ENCODE measurements at regions not wholly inside any gene's neighbourhood (a gene's known extent, or its start where the extent isn't known, plus 50 kb on each side); places are given as distances from the start of the nearest gene placed in this dataset.
A peak's percentile ranks its signal among the peaks of the same experiment; 100 is the strongest.

DNA sequence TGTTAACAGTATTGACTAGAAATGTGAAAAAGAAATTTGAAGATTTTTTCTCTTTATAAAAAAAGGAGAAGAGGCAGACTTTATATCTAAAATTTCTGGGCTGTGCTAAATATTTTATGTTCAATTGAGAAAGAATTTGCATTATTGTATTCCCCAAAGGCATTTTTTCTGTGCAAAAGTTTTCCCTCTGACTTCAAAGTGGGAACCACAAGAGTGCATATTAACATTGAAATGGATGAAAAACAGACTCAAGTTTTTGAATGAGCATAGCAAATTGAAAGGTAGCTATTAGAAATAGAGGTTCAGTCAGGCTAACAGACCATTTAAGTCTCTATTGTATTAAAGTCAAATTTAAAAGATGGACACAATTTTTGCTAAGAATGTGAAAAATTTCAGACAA lies 95.2 kb downstream of the RASSF9 start:
- no peak overlapping the region for H3K4me3 ChIP-seq (replicated peaks in 1 of 3; ENCODE audit: insufficient read depth in 1 of 3, low read depth in 1 of 3, low read length in 3 of 3)
- dilution Hi-C loops (cut with MboI; ENCODE audit: extremely low pct_ligation_motif_present, low sequenced_read_pairs): no loop called here
- peaks cover 11% of the 10 kb centered on the region for H3K4me1 ChIP-seq (ENCODE audit: control insufficient read depth, extremely low read depth, insufficient read depth, low read length)
- H4K20me1 ChIP-seq (replicated peaks; ENCODE audit: control insufficient read depth, extremely low read depth, insufficient read depth, low read length): no peaks in the 10 kb centered on the region
- no peak for DNase-seq (ENCODE audit: low read depth, low spot score)
- intact Hi-C loops (cut with micrococcal nuclease): no loop called here
- H3K9ac ChIP-seq (replicated peaks; ENCODE audit: extremely low read depth, insufficient read depth, low read length): no peak overlapping the region
- no peaks in the 10 kb centered on the region for H3K27me3 ChIP-seq (ENCODE audit: control insufficient read depth in 2 of 2, insufficient read depth in 2 of 2, low read length in 2 of 2)
- BruUV-seq (replicated peaks): no TSS peak
- CTCF ChIA-PET: interaction anchor here (1.0 to 1.8 kb wide), 4 partner anchors 9 to 126 kb away, joined by 3 to 4 read pairs (median 4); no protein-coding TSS in a partner anchor
- H3K79me2 ChIP-seq (ENCODE audit: control insufficient read depth, insufficient read depth, low read length): no peaks in the 10 kb centered on the region
- no peak overlapping the region for H3K27ac ChIP-seq (ENCODE audit: insufficient read depth, low read depth, low read length)
- POLR2A ChIA-PET: no interaction called here
- FAIRE-seq: no peak
- no peak for TF ChIP-seq CTCF (IDR thresholded peaks at IDR 0.05; ENCODE audit: extremely low read depth in 1 of 2, insufficient read depth in 1 of 2, low read depth in 1 of 2, low read length in 2 of 2)
- no peak for TF ChIP-seq EZH2 (IDR thresholded peaks at IDR 0.05; ENCODE audit: borderline replicate concordance, low read depth, low read length, severe bottlenecking)
- TF ChIP-seq POLR2A (IDR thresholded peaks at IDR 0.05; ENCODE audit: low read depth, low read length): no peak
- TF ChIP-seq POLR2AphosphoS5 (IDR thresholded peaks at IDR 0.05; ENCODE audit: insufficient read depth, low read depth, low read length): no peak
- TF ChIP-seq FOS (IDR thresholded peaks at IDR 0.05; ENCODE audit: borderline replicate concordance, insufficient read depth, low read length): no peak
- TF ChIP-seq GATA2 (IDR thresholded peaks at IDR 0.05; ENCODE audit: insufficient read depth, insufficient read length, low read depth, low read length): no peak
- TF ChIP-seq, protein P1, sequence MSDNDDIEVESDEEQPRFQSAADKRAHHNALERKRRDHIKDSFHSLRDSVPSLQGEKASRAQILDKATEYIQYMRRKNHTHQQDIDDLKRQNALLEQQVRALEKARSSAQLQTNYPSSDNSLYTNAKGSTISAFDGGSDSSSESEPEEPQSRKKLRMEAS (IDR thresholded peaks at IDR 0.05; ENCODE audit: insufficient read depth, insufficient read length): no peak
- no peak for TF ChIP-seq JUN (IDR thresholded peaks at IDR 0.05; ENCODE audit: borderline replicate concordance, insufficient read depth, insufficient read length, low read depth)
- no peak for TF ChIP-seq MYC (IDR thresholded peaks at IDR 0.05; ENCODE audit: low read depth, low read length)
- no peak overlapping the region for H2AFZ ChIP-seq (ENCODE audit: low read depth, low read length)
- H3K9me1 ChIP-seq (replicated peaks; ENCODE audit: control insufficient read depth, extremely low read depth, insufficient read depth, low read length): no peaks in the 10 kb centered on the region
- no peaks in the 10 kb centered on the region for H3K9me3 ChIP-seq (replicated peaks; ENCODE audit: control insufficient read depth, insufficient read depth, low read length)
- peak overlapping the region; percentile 31 for H3K4me2 ChIP-seq (ENCODE audit: insufficient read depth, low read length)
- H3K36me3 ChIP-seq (ENCODE audit: control insufficient read depth in 2 of 2, extremely low read depth in 1 of 2, insufficient read depth in 2 of 2, low read length in 2 of 2): no peaks in the 10 kb centered on the region
